HFF-Myc (cell line): ENCODE measurements at regions not wholly inside any gene's neighbourhood (a gene's known extent, or its start where the extent isn't known, plus 50 kb on each side); places are given as distances from the start of the nearest gene placed in this dataset.

ENCODE experiments used
- DNase-seq: peaks from one replicate; pipeline ENCODE4 v3.0.0-alpha.2; 2011; ENCODE audit warnings: low read depth; ENCODE audit errors: extremely low read depth
- H3K4me3 ChIP-seq: replicated peaks from 2 replicates; pipeline ENCODE4 v1.5.1; 2011; ENCODE audit warnings: low read depth, mild to moderate bottlenecking, control low read depth, low read length
- TF ChIP-seq, protein P1 (sequence below): IDR thresholded peaks from 2 replicates; pipeline ENCODE4 v1.5.1; 2012; ENCODE audit warnings: mild to moderate bottlenecking, low read depth, low read length, control low read depth; ENCODE audit errors: missing control alignments

DNA sequence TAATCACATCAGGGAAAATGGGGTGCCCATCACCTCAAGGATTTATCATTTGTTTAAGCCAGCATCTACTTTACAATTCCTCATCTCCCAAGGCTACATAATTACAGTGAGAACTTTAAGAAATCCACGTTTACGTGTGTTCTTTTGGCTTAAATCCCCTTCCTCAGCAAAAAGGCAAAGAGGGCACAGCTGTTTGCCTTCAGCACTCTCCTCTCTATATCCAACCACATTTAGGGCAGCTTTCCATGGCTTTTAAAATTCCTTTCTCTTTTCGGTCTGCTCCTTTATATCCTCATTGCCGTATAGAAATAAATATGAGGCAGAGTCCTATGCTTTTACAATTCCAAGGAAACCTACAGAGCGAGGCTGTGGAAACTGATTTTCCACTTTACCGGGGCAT, 175.9 kb downstream of the EMP1 start:
- TF ChIP-seq, protein P1, sequence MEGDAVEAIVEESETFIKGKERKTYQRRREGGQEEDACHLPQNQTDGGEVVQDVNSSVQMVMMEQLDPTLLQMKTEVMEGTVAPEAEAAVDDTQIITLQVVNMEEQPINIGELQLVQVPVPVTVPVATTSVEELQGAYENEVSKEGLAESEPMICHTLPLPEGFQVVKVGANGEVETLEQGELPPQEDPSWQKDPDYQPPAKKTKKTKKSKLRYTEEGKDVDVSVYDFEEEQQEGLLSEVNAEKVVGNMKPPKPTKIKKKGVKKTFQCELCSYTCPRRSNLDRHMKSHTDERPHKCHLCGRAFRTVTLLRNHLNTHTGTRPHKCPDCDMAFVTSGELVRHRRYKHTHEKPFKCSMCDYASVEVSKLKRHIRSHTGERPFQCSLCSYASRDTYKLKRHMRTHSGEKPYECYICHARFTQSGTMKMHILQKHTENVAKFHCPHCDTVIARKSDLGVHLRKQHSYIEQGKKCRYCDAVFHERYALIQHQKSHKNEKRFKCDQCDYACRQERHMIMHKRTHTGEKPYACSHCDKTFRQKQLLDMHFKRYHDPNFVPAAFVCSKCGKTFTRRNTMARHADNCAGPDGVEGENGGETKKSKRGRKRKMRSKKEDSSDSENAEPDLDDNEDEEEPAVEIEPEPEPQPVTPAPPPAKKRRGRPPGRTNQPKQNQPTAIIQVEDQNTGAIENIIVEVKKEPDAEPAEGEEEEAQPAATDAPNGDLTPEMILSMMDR = no peak
- no peak overlapping the region for H3K4me3 ChIP-seq
- no peak for DNase-seq

DNA sequence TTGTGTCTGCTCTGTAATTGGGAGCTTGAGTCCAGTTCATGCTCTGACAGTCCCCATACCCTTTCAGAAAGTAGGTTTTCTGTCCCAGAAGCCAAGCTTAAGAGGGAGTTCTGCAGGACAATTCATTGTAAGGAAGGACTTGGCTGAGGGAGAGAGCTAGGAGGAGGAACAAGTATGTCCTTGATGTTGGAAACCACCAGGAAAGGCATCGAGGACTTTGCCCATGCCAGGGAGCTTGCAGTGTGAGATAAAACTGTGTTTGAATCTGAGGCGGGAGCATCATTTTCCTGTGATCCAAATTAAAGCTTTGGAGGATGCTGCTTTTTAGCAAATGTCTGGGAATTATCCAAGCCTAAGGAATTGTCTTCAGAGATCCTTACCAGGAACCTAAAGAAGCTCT, 175.3 kb downstream of the EMP1 start:
- no peak overlapping the region for H3K4me3 ChIP-seq
- DNase-seq = no peak
- TF ChIP-seq, protein P1 = no peak

DNA sequence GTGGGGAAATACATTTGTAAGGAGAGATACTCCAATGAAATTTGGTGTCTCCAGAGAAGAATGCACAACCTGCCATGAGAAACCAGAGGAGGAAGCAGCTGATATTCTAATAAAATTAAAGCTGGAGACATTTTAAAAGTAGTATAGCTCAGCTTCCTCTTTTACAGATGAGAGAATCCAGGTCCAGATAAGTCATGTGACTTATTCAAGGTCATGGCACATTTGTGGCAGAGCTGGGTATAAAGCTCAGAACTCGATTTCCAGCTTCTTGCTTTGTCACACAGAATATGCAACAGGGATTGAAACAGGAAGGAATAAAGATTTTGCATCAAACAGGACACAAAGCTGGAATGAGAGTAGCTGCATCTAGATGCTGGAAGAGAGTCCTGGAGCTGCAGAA, 174.8 kb downstream of the EMP1 start:
- TF ChIP-seq, protein P1 = no peak

DNA sequence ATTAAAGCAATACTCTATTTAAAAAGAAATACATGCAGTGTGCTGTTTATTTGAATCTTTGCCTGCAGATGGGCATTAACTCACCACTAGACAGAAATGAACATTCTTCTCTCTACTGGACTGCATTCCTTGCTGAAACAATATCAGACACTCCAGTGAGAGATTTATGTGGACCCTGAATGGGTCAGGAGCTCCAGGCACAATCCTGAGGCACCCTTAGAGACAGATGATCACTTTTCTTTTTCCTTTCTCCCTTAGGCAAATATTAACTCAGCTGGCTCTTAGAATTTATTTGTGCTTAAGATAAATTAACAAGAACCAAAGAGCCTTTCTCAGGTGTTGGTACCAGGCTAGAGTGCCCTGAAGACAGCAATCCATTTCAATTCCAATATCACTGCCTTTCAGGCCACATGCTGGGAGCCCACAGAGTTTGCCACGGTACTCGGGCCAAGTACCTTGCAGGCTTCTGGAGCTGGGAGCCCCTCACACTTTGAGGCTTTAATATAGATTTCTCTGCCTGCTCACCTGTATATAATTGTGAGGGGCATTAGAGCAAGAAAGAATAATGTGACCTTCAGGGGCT, 173.0 kb downstream of the EMP1 start:
- no peak for DNase-seq
- TF ChIP-seq, protein P1 = no peak
- H3K4me3 ChIP-seq = no peak overlapping the region

More for the DNA sequence above, 174.8 kb downstream of the EMP1 start:
- no peak overlapping the region for H3K4me3 ChIP-seq
- no peak for DNase-seq

DNA sequence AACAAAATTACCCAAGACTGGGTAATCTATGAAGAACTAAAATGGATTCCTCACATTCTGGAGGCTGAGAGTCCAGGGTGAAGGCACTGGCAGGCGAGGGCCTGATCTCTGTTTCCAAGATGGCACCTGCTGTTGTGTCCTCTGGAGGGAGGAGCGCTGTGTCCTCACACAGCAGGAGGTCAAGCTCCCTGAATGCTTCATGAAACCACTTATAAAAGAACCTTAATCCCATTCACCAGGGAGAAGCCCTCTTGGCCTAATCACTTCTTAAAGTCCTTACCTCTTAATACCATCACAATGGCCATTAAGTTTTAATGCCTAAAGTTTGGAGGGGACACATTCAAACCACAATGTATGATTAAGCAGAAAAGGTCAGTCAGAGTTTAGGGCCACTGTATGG, 172.4 kb downstream of the EMP1 start:
- TF ChIP-seq, protein P1 = no peak
- no peak overlapping the region for H3K4me3 ChIP-seq
- no peak for DNase-seq

DNA sequence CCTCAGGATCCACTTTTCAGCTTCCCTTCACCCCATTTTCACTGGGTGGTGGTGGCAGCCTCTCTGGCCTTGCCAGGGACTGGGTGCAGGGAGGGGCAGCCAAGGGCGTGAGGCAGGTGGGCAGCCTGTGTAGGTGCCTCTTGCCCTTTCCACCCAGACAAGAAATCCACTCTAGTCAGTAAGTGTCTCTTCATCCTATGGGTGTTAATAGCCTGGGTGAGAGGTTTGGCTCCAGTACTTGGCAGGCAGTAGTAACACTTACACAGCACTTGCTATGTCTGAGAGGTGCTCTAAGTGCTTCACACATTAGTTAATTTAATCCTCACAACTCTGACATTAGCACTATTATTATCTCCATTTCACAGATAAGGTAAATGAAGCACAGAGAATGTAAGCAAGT, 171.9 kb downstream of the EMP1 start:
- H3K4me3 ChIP-seq = no peak overlapping the region
- no peak for DNase-seq
- TF ChIP-seq, protein P1 = no peak

DNA sequence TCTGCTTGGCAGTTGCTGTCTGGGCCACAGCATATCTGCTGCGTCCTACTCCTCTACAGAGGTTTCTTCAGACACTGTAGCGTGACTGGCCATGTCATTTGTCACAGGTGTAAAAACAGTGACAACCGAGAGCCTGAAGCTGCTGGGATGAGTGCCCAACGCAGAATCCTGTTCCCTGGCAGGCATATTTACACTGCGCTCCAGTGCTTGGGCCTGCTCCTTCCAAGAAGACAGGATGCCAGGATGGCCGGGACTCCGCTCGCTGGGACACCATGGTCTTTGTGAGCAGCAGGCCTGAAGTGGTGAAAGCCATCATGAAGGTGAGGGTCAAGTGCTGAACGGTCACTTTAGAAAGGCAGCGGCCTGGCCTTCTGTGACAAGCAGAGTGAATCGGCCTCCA, 171.4 kb downstream of the EMP1 start:
- DNase-seq = no peak
- TF ChIP-seq, protein P1 = no peak
- no peak overlapping the region for H3K4me3 ChIP-seq
